Lung (tissue), 11 donors: ENCODE measurements at regions not wholly inside any gene's neighbourhood (a gene's known extent, or its start where the extent isn't known, plus 50 kb on each side); places are given as distances from the start of the nearest gene placed in this dataset.

Source experiments
- ATAC-seq: fragments of 200-7000 bp; cut with Tn5 transposase; one replicate; pipeline ENCODE4 v1.9.1; 2020; ENCODE audit warnings: moderate number of reproducible peaks; ENCODE audit not compliant: insufficient read depth, low FRiP score
- DNase-seq, 3 donors: peaks; one replicate each; pipeline ENCODE4 v3.0.0-alpha.2; 2013 to 2017
- H3K27ac ChIP-seq, 2 donors: one replicate each; pipeline ENCODE4 v1.5.1; 2013; ENCODE audit warnings: mild to moderate bottlenecking in 2 of 2, moderate library complexity in 2 of 2, control low read depth in 1 of 2, inconsistent platforms in 1 of 2, low read depth in 1 of 2, low read length in 1 of 2
- H3K27me3 ChIP-seq, 3 donors: one replicate each; pipeline ENCODE4 v1.5.1; 2013; ENCODE audit warnings: low read length in 2 of 3; ENCODE audit not compliant: control insufficient read depth in 3 of 3, insufficient read depth in 3 of 3
- H3K36me3 ChIP-seq, 4 donors: one replicate each; pipeline ENCODE4 v1.5.1; 2013; ENCODE audit warnings: low read length in 4 of 4, mild to moderate bottlenecking in 1 of 4, moderate library complexity in 1 of 4; ENCODE audit not compliant: control insufficient read depth in 4 of 4, insufficient read depth in 4 of 4
- H3K4me1 ChIP-seq, 5 donors: one replicate each; pipeline ENCODE4 v1.5.1; 2013; ENCODE audit warnings: low read length in 5 of 5, mild to moderate bottlenecking in 2 of 5, moderate library complexity in 1 of 5; ENCODE audit not compliant: control insufficient read depth in 5 of 5, insufficient read depth in 5 of 5
- H3K4me3 ChIP-seq: one replicate; pipeline ENCODE4 v1.5.1; 2013; ENCODE audit warnings: mild to moderate bottlenecking, control low read depth, moderate library complexity
- H3K9ac ChIP-seq, 2 donors: one replicate each; pipeline ENCODE4 v1.5.1; 2013; ENCODE audit warnings: low read length in 2 of 2, control low read depth in 1 of 2; ENCODE audit not compliant: insufficient read depth in 1 of 2
- H3K9me3 ChIP-seq, 4 donors: one replicate each; pipeline ENCODE4 v1.5.1; 2013; ENCODE audit warnings: low read length in 3 of 4, mild to moderate bottlenecking in 1 of 4, moderate library complexity in 1 of 4; ENCODE audit not compliant: control insufficient read depth in 4 of 4, insufficient read depth in 3 of 4
- WGBS, 2 donors: extraction: QIAGEN DNeasy Blood & Tissue Kit; methylation state at CpG; one replicate each; pipeline ENCODE4 v1.1.7; 2013; 5-methylcytosine and 5-hydroxymethylcytosine counted together
- TF ChIP-seq, protein P1 (sequence below): IDR thresholded peaks from 2 replicates; pipeline ENCODE4 v1.5.1; 2012; ENCODE audit warnings: mild to moderate bottlenecking; ENCODE audit errors: control extremely low read depth, extremely low read depth
- donor health status: control.
- donor health status: control.
- donor health status: Bipolar disorder and iron deficiency.
- donor health status: healthy.
- donor health status: DM: yes; HTN: yes; CAD: no.

GRCh38 chr11:56876621-56877275 is 112.0 kb upstream of the OR5AK2 start:
- Histone ChIP-seq H3K9ac (no peak overlapping the region), H3K4me3 (no peak overlapping the region), H3K36me3 (no peaks in the 10 kb centered on the region), H3K4me1 (peaks cover 0 to 5% (median 4%) of the 10 kb centered on the region in 5 donors), H3K9me3 (no peaks in the 10 kb centered on the region), H3K27ac (no peak overlapping the region), H3K27me3 (no peaks in the 10 kb centered on the region)
- WGBS, 2 donors, result 53 to 69% methylated on average over 3 of the region's 3 CpGs
- ATAC-seq, result no peak
- TF ChIP-seq, protein P1, sequence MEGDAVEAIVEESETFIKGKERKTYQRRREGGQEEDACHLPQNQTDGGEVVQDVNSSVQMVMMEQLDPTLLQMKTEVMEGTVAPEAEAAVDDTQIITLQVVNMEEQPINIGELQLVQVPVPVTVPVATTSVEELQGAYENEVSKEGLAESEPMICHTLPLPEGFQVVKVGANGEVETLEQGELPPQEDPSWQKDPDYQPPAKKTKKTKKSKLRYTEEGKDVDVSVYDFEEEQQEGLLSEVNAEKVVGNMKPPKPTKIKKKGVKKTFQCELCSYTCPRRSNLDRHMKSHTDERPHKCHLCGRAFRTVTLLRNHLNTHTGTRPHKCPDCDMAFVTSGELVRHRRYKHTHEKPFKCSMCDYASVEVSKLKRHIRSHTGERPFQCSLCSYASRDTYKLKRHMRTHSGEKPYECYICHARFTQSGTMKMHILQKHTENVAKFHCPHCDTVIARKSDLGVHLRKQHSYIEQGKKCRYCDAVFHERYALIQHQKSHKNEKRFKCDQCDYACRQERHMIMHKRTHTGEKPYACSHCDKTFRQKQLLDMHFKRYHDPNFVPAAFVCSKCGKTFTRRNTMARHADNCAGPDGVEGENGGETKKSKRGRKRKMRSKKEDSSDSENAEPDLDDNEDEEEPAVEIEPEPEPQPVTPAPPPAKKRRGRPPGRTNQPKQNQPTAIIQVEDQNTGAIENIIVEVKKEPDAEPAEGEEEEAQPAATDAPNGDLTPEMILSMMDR, result no peak
- peak in 2 of 3 donors; percentile 34 to 56 for DNase-seq

- Histone ChIP-seq H3K27me3 (no peaks in the 10 kb centered on the region), H3K9me3 (peaks cover 0 to 3% (median 0%) of the 10 kb centered on the region in 4 donors), H3K4me1 (no peaks in the 10 kb centered on the region), H3K4me3 (no peak overlapping the region), H3K9ac (no peak overlapping the region), H3K36me3 (no peaks in the 10 kb centered on the region), H3K27ac (no peak overlapping the region)
- TF ChIP-seq, protein P1, result no peak
- no peak for DNase-seq
- WGBS, 2 donors, result 79 to 80% methylated on average over 2 of the region's 2 CpGs
- no peak for ATAC-seq
Measured at GRCh38 chr11:56855217-56855616, 106.7 kb upstream of the OR9G4 start.

GRCh38 chr11:56852131-56852530 is 103.6 kb upstream of the OR9G4 start:
- Histone ChIP-seq H3K27ac (no peak overlapping the region), H3K27me3 (no peaks in the 10 kb centered on the region), H3K4me3 (no peak overlapping the region), H3K4me1 (peaks cover 0 to 3% (median 0%) of the 10 kb centered on the region in 5 donors), H3K36me3 (no peaks in the 10 kb centered on the region), H3K9me3 (peaks cover 0 to 3% (median 0%) of the 10 kb centered on the region in 4 donors), H3K9ac (no peak overlapping the region)
- WGBS, 2 donors, result 93 to 97% methylated on average over 1 of the region's 1 CpG
- no peak for DNase-seq
- no peak for ATAC-seq
- TF ChIP-seq, protein P1, result no peak

- Histone ChIP-seq H3K27ac (no peak overlapping the region), H3K36me3 (no peaks in the 10 kb centered on the region), H3K4me3 (no peak overlapping the region), H3K27me3 (no peaks in the 10 kb centered on the region), H3K9me3 (peaks cover 0 to 3% (median 0%) of the 10 kb centered on the region in 4 donors), H3K9ac (no peak overlapping the region), H3K4me1 (peaks cover 0 to 8% (median 5%) of the 10 kb centered on the region in 5 donors)
- WGBS, 2 donors, result 84 to 86% methylated on average over 2 of the region's 2 CpGs
- ATAC-seq, result no peak
- DNase-seq, result no peak
- TF ChIP-seq, protein P1, result no peak
Measured at GRCh38 chr11:56849852-56850251, 101.4 kb upstream of the OR9G4 start.
